NCI-H1694 (cell line): ENCODE measurements at regions not wholly inside any gene's neighbourhood (a gene's known extent, or its start where the extent isn't known, plus 50 kb on each side); places are given as distances from the start of the nearest gene placed in this dataset.
"Not testable (repeated sequence)": the region's sequence is repeated elsewhere in the genome, so short reads cannot be mapped to it uniquely, and the experiment has no call there.

ENCODE experiments used
- DNase-seq: peaks from one replicate; lab custom pipeline; 2025; lab: John Stamatoyannopoulos, UW

DNA sequence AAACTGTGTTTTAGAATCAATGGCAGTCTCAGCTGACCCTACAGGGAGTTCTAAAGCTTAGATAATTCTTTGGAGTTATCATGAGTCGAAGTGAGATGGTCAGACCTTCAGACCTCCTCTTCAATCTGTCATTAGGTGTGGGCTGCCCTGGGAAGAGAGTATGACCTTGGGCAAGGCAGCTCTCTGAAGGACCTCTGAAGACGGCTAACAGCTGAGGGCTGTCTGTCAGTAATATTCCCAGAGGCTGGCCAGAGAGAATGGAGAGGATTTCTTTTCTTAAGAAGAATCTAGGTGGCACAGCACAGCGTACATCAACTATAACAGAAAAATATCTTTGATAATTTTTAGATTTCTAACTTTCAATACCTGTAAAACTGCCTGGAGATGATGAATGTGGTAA is 379.4 kb downstream of the ZNF674 start:
- DNase-seq, result no peak

DNA sequence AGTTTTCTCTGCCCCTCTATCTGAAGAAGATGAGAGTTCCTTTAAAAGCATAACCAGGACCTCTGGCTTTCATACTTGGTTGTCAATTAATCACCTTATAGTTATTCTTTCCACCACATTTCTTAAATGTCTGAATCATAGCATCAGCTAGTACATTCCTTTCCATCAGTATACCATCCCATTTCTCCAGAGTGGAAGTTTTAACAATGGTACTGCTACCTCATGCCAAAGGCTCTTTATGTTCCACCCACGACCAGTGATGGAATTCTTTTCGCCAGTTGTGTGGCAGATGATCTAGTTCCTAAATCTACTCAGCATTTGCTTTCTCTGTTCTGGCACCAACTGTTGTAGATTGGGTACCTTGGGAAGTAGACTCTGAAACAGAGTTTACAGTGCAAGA is 379.8 kb downstream of the ZNF674 start:
- DNase-seq, result no peak

DNA sequence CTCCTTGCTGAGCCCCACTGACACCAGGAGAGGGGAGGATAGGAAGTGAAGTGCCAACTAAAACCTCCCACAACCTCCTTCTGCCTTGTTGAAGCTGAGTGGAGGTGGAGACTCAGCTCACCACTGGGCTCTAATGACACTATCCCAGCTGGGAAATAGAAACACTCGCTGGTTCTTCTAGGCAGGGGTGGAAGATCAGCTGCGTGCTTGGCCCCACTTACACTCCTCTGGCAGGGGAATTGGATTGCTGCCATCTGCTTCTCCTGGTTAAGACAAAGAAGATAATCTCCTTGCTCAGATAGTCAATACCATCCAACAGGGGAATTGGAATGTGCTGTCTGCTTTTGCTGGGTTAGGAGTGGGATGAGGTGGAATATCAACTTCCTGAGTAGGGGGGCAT is 392.5 kb downstream of the ZNF674 start:
- DNase-seq, result no peak

DNA sequence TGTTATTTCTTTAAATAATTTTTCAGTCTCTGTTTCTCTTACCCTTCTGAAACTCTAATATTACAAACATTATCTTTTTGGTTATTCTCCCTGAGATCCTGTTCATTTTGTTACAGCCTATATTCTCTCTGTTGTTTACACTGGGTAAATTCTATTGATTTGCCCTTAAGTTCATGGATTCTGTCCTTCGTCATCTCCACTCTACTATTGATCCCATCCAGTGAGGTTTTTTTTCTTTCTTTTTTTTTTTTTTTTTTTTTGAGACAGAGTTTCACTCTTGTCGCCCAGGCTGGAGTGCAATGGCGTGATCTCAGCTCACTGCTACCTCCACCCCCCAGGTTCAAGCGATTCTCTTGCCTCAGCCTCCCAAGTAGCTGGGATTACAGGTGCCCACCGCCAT is 393.9 kb downstream of the ZNF674 start:
- DNase-seq, result not testable (repeated sequence)

DNA sequence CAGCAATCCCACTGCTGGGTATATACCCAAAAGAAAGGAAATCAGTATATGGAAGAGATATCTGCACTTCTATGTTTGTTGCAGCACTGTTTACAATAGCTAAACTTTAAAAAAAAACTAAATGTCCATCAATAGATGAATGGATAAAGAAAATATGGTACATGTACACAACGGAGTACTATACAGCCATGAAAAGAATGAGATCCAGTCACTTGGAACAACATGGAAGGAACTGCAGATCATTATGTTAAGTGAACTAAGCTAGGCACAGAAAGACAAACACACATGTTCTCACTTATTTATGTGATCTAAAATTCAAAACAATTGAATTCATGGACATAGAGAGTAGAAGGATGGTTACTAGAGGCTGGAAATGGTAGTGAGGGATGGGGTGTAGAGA is 400.7 kb downstream of the ZNF674 start:
- DNase-seq, result no peak

DNA sequence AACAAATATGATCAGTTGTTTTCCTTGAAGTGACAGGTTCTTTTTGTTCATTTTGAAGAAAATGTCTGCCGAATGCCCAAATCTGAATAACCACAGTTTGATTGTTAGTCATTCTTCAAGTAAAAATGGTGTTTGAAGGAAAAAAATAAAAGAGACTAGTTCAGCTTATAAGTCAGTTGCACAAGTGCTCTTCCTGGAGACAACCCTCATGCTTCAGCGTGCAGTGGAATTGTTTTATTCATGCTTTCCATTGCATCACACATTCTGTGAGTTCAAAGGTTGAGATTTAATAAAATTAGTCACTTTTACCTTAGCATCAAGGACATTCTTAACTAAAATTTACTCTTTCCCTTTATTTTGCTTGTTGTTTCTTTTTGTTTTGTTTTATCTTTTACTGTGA is 404.9 kb downstream of the ZNF674 start:
- no peak for DNase-seq

DNA sequence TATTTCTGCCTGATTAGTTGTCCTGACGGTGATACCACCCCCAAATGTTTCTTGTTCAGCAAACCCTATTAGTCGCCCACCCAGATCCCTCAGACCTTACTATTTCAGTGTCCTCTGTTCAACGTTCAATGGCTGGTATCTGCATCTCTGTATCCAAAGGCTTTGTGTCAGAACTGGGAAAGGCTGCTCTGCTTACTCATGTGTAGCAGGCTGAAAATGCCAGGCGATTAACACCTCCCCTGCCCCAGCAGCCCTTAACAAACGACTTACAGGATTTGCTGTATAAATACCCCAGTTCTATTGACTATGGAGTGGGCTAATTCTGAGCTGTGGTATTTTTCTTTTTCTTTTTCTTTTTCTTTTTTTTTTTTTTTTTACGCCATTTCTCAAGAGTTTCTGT is 415.0 kb downstream of the ZNF674 start:
- no peak for DNase-seq

DNA sequence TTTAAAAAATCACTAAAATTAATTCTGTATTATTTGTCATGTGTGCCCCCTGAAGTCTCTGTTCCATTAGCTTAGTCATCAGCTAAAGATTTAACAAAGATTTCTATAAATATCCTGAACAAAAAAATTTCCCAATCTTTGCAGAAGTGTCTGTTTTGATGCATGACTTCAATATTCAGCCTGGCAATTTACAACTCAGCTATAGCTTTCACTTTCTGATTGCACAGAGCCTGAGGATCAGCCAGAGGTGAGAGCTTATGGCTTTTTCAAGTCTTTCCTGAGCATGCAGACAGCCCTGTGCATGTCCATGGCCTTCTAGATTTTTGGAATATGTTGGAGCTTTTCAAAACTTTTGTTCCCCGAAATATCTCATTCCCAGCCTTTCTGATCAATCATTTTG is 420.1 kb downstream of the ZNF674 start:
- DNase-seq, result no peak

DNA sequence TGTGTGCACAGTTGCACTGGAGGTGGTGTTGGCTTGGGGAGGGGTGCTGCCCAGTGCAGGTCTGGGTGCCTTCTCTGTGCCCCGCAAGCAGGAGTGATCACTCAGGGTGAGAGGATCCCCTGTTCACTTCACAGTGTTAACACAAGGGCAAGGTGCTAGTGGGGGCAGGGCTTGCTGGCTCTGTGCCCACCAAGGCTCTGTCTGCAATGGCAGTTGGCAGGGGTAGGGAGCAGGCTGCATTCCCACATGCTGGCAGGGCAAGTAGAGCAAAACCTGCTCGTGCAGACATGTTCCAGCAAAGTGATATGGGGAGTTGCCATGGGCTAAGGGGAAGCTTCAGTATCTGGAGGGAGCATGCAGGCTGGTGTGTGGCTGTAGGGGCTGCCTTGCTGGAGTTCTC is 428.0 kb downstream of the ZNF674 start:
- no peak for DNase-seq

DNA sequence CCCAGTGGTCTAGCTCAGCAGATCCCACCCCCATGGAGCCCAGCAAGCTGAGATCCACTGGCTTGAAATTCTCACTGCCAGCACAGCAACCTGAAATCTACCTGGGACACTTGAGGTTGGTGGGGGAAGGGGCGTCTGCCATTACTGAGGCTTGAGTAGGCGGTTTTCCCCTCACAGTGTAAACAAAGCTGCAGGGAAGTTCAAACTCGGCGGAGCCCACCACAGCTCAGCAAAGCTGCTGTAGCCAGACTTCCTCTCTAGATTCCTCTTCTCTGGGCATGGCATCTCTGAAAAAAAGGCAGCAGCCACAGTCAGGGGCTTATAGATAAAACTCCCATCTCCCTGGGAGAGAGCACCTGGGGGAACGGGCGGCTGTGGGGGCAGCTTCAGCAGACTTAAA is 457.9 kb downstream of the ZNF674 start:
- DNase-seq, result not testable (repeated sequence)

DNA sequence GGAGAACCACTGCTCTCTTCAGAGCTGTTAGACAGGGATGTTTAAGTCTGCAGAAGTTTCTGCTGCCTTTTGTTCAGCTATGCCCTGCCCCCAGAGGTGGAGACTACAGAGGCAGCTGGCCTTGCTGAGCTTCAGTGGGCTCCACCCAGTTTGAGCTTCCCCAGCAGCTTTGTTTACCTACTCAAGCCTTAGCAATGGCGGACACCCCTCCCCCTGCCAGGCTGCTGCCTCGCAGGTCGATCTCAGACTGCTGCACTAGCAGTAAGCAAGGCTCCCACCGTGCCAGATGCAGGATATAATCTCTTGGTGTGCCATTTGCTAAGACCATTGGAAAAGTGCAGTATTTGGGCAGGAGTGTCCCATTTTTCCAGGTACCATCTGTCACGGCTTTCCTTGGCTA is 465.1 kb downstream of the ZNF674 start:
- DNase-seq, result not testable (repeated sequence)

DNA sequence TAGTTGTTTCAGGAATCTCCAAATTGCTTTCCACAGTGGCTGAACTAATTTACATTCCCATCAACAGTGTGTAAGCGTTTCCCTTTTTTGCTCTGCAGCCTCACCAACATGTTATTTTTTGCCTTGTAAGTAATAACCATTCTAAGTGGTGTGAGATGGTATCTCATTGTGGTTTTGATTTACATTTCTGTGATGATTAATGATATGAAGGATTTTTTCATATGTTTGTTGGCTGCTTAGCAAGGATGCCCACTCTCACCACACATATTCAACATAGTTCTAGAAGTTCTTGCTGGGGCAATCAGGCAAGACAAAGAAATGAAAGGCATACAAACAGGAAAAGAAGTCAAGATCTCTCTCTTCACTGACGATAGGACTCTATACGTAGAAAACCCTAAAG is 472.4 kb downstream of the ZNF674 start:
- no peak for DNase-seq

DNA sequence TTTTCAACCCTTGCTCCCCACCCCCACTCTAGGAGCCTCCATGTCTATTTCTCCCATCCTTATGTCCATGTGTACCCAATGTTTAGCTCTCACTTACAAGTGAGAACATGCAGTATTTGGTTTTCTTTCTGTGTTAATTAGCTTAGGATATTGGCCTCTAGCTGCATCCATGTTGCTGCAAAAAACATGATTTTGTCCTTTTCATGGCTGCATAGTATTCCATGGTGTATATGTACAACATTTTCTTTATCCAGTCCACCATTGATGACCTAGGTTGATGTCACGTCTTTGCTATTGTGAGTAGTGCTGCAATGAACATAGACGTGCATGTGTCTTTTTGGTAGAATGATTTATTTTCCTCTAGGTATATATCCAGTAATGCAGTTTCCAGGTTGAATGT is 472.8 kb downstream of the ZNF674 start:
- DNase-seq, result no peak

DNA sequence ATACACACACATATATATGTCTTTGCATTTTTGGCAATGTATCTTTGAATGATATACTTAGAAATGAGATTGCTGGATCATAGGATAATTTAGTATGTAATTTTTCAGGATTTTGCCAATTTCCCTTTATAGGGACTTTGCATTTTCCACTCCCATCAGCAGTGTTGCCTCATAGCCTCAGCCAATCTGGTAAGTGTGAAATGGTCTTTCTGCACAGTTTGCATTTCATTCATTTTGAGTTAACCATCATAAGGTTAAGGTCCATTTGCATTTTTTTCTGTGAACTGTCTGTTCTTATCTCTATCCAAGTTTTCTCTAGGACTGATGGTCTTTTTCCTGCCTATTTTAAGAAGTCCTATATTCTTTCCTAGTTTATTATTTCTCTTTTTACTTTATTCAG is 474.8 kb downstream of the ZNF674 start:
- no peak for DNase-seq

DNA sequence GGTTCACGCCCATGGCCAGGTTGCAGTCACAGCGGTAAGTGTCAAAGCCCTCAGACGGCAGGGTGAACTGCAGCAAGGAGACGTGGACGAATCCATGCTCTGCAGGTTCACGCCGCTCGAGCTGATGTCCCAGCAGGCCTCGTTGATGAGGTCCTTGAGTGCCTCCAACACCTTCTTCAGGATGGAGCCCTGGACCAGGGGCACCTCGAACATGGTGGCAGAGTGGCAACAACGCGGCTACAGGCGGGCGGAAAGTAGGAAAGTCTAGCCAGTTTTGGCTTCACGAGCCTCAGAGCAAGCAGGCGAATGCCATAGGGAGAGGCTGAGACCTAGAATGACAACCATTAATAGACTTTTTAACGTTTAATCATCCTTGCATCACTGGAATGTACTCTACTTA is 485.9 kb downstream of the ZNF674 start:
- no peak for DNase-seq

DNA sequence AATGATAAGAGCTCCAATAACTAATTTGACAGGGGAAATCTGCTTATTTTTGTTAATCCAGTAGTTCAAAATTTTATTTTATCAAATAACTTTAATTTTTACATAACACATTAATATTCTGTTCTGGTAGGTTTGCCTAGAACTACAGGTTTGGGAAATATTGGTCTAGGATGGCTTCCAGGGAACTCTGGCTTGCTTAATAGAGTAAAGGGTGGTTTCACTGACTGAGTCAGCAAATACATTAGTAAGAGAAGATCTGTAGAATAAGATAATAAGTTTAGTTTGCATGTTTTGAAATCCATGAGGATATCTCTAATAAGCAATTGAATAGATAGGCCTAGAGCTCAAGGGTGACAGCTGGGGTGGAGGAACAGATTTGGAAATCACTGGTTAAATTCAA is 500.7 kb downstream of the ZNF674 start:
- DNase-seq, result no peak

DNA sequence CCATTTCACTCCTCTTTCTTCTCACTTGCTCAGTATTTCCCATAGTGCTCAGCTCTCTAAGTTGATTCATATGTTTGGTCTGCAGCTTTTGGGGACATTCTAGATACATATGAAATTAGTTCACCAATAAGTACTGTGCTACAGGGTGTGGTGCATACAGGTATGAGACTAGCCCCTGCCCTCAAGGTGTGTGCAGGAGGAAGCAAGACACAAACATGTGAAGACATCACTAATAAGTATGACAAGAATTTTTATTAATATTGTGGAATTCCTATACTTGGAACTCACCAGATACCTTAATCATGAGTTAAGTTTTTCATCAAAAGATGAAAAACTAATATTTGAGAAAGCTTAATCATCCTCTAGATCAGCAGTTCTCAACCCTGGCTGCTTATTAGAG is 505.2 kb downstream of the ZNF674 start:
- no peak for DNase-seq

DNA sequence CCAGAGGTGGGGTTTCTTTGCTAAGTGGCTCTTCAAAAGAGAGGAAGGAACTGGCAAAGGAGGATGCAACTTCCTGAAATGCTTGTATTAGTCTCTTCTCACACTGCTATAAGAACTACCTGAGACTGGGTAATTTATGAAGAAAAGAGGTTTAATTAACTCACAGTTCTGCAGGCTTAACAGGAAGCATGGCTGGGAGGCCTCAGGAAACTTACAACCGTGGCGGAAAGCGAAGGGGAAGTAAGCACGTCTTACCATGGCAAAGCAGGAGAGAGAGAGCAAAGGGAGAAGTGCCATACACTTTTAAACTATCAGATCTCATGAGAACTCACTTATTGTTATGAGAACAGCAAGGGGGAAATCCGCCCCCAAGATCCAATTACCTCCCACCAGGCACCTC is 505.7 kb downstream of the ZNF674 start:
- DNase-seq, result no peak

DNA sequence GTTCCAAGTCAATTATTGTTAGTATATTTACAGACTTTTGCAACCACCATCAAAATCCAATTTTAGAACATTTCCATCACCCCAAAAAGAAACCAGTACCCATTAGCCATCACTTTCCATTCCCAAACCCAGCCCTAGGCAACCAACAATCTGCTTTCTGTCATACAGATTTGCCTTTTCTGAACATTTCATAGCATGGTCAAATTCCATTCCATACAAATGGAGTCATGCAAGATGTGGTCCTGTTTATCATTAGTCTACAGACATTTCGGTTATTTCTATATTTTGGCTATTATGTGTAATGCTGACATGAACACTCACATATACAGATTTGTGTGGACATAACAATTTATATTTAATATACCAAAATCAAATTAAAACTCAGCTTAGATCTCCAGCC is 508.7 kb downstream of the ZNF674 start:
- no peak for DNase-seq

DNA sequence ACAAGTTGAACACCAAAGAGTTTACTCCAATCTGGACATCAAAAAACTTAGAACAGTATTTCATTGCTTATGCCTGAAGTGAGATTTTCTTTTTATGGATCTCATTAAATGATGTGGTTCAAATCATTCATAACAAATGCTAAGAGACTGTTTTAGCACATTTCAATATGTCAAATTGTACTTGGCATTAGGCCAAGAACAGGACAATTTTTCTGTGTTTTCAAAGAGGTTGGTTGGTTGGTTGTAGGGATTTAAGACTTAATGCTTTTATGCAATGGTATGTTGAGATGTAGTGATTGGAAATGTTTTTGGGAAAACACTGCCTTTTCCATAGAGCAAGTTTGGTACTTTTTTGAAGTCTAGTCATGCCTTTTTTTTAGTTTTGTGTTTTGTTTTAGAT is 510.4 kb downstream of the ZNF674 start:
- DNase-seq, result no peak

DNA sequence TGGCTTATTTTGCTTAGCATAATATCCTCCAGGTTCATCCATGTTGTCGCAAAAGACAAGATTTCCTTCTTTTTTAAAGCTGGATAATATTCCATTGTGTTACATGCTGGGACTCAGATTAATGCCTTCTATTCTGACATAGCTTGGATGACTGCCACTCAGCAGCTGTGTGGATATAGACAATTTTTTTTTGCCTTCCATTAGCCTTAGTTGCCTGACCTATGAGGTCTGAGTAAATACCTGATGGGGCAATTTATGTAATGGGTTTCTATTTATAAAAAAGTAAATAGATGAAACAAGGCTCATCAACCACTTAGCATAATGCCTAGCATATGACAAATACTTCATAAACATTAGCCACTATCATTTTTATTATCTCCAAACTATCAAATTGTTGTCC is 515.4 kb downstream of the ZNF674 start:
- DNase-seq, result no peak

DNA sequence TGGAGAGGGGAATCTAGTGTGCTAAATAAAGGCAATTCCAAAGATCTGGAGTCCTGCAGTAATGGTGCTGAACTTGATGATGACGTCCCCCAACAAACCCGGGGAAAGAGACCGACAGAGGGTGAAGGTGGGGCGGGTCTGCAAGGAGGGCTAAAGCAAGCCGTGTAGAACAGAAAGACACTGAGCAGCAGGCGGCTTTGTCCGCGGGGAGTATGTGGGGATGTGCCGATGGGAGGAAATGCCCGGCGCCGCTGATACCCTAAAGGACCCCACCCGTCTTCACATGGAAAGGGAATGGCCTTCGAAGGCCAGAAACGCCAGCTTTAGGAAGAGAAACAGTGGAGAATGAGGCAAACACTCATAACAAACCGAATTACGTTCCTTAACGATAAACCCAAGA is 528.9 kb downstream of the ZNF674 start:
- DNase-seq, result no peak

DNA sequence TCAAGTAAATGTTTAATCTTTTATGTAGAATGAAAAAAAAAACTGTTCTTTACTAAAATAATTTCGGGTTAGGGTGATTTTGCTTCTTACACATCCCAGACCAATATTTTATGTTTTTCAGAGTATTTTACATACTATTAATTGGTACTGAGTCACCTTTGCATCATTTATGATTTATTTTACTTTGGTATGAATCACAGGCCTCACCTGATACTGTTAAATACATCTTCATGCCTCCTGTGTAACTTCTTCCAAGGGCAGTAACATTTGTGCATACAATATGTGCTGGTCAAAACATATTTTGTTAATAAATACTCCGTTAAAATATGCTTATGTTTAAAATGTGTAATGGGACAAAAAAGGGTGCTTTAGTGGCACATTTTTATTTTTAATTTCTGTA is 529.6 kb downstream of the ZNF674 start:
- DNase-seq, result no peak

DNA sequence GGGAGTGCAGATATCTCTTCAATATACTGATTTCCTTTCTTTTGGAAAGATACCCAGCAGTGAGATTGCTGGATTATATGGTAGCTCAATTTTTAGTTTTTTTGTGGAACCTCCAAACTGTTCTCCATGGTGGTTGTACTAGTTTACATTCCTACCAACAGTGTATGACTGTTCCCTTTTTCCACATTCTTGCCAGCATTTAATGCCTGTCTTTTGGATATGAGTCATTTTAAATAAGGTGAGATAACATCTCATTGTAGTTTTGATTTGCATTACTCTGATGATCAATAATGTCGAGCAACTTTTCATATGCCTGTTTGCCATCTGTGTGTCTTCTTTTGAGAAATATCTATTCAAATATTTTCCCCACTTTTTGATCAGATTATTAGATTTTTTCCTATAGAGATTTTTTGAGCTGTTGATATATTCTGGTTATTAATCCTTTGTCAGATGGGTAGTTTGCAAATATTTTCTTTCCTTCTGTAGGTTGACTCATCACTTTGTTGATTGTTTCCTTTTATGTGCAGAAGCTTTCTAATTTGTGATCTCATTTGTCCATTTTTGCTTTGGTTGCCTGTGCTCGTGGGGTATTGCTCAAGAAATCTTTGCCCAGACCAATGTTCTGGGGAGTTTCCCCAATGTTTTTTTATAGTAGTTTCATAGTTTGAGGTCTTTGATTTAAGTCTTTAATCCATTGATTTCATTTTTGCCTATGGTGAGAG is 552.7 kb downstream of the ZNF674 start:
- DNase-seq, result no peak

DNA sequence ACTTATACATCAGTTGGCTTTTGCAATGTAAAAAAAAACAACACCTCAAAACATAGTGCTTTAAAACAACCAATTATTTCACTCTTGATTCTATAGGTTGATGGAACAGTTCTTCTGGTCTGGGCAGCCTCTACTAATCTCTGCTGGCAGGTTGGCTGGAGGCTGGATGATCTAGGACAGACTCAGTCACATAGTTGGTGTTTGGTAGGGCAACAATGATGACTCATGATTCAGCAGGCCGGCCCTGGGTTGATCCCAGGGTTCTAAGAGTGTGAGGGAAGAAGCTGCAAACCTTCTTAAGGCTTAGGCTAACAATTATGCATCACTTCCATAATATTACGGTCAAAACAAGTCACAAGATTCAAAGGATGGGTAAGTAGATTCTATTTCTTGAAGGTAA is 558.2 kb downstream of the ZNF674 start:
- no peak for DNase-seq
